Kidney capillary endothelial cell (primary cell): ENCODE measurements at regions not wholly inside any gene's neighbourhood (a gene's known extent, or its start where the extent isn't known, plus 50 kb on each side); places are given as distances from the start of the nearest gene placed in this dataset.
"Not testable (repeated sequence)": the region's sequence is repeated elsewhere in the genome, so short reads cannot be mapped to it uniquely, and the experiment has no call there.

Experiments used
- DNase-seq: peaks from one replicate; pipeline ENCODE4 v3.0.0-alpha.2; 2018; ENCODE audit warnings: low spot score

DNA sequence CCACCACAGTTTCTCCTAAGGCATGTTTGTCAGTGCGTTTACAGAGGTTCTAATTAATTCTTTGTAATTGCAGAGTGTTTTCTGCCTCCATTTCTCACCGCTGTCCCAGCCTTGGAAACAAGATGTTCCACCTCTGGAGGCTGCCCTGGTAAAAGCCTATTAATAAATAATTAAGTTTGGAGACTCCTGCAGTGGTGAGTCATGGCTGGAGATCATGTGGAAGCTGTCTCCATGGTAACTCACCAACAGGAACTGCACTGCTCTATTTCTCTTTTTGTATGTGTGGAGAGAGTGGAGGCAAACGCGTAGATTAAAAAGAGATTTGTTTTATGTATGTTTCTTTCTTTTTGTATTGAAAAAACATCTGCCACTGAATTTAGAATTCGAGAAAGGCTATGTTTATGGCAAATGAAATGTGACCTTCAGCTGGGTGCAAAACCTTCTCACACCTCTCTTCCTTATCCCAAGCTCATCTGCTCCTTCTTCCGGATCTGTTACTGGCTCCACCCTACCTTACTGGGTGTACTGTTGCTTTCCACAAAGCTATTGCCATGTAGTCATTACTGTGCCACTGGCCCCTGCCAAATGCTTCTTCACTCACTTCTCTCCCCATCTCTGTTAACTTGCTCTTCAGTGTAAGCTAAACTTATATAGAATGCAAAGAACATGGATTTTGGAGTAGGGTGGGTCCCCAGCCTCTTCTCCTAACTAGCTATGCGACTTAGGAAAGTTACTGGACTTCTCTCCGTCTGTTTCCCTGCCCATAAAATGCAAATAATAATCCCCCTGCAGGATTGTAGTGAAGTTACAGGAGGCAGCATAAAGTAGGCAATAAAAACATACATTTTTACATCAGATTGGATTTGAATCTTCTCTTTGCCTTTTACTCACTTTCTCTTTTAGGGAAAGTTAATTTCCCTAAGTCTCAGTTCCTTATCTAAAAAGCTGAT lies 778.5 kb downstream of the NTRK3 start:
- DNase-seq: peak; percentile 0

DNA sequence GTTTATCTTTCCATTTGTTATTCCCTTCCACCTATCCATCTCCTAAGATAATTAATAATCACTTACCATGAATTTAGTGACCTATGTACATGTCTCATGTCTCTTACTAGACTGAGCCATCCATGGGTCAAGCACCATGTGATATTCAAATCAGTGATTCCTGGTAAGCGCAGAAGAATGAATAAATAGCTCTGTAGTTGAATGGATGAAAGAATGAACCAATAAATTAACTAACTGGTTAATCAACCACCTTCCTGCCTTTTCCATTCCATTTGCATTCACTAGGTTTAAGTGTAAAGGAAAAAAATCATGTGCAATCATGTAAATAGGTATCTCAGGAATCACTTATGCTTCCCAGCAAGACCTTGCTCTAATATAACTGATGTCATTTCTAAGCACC lies 779.5 kb downstream of the NTRK3 start:
- DNase-seq: no peak

DNA sequence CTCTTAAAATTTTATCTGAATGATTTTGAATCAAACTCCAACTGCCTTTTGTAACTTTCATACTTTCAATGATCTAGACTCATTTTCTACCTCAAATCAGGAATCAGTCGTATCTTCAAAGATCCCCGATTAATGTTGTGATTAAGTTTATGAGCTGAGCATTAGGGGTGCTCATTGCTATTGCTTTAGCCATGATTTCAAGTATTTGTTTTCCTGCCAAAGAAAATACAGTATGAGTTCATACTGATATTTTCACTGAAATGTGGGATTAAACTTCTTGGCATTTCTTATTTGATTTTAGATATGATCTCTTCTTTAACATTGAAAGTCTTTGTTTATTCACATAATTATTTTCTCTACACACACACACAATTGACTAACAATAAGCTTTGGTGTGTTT lies 785.6 kb downstream of the NTRK3 start:
- no peak for DNase-seq

DNA sequence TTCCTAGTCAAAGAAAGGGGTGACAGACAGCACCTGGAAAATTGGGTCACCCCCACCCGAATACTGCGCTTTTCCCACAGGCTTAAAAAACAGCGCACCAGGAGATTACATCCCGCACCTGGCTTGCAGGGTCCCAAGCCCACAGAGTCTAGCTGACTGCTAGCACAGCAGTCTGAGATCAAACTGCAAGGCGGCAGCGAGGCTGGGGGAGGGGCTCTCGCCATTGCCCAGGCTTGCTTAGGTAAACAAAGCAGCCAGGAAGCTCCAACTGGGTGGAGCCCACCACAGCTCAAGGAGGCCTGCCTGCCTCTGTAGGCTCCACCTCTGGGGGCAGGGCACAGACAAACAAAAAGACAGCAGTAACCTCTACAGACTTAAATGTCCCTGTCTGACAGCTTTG lies 792.6 kb downstream of the NTRK3 start:
- not testable (repeated sequence) for DNase-seq

DNA sequence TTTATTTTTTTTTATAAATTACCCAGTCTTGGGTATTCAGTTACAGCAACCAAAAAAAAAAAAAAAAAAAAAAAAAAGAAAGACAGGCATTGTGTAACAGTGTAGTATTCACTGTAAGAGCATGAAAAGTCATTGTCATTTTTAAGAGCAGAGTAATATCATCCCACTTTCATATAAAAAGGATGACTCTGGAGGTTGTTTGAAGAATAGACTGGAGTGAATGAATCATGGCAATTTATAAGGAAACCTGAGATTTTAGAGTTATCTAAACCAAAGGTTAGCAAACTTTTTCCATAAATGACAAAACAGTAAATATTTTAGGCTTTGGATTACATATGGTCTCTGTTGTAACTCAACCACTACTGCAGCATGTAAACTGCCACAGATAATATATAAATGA lies 794.9 kb downstream of the NTRK3 start:
- DNase-seq: no peak

DNA sequence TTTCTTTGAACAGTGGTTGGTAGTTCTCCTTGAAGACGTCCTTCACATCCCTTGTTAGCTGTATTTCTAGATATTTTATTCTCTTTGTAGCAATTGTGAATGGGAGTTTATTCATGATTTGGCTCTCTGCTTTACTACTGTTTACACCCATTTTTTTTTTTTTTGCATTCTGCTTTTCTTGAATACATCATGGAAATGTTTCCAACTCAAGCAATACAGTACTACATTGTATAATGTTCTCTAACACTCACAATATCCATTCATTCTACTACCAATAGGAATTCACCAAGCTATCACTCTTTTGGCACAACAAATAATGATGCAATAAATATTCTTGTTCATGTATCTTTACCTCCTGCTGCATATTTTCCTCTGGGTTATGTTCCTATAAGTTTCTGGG lies 801.7 kb downstream of the NTRK3 start:
- DNase-seq: no peak

DNA sequence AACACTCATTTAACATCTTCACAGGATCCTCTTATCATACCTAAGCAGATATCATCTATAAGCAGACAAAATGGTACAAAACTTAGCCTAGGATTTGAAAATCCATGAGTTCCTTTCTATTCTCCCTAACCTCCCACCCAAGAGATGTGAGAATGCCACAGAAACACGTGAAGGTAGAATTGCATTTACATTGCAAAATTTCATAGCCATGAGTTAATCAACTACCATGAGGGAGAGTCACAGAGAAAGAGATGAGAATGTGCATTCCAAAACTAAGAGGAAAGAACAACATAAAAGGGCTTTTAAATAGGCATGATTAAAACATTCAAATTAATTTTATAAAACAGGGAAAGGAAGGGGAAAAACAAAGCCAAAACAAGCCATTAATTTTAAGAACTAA lies 806.2 kb downstream of the NTRK3 start:
- no peak for DNase-seq

DNA sequence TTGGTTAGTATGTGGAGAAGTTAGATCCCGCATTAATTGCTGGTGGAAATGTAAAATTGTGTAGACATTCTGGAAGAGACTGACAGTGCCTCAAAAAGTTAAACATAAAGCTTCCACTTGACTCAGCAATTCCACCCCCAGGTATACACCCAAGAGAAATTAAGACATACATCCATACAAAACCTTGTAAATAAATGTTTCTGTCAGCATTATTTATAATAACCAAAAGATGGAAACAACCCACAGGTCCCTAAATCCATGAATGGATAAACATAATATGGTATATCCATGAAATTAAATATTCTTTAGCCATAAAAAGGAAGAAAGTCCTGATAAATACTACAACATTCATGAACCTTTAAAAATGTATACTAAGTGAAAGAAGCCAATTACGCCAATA lies 817.4 kb downstream of the NTRK3 start:
- DNase-seq: no peak

DNA sequence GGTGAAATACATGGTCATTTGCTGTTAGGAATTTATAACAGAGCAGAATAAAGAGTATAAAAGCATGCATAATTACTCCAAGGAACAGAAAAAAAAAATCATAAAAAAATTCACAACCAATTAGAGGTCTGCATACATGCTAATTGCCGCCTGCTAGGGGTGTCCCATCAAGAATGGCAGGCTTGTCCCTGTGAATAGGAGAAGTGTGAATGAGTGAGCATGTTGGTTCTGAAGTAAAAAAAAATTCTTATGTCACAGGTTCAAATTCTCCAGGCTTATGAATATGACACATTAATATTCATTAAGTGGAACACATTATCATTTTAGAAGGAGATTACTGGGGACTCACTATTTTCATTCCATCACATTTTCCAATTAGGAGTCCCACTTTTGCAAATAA lies 822.7 kb downstream of the NTRK3 start:
- no peak for DNase-seq

DNA sequence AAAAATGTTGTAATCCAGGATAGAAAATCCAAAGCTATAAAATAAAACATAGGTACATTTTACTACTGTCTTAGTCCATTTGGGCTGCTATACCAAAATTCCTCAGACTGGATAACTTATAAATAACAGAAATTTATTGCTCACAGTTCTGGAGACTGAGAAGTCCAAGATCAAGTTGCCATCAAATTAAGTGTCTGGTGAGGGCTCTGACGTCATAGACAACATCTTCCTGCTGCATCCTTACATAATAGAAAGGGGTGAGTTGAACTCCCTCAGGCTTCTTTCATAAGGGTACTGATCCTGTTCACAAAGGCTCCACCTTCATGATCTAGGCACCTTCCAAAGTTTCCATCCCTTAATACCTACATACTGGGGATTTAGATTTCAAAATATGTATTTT lies 826.8 kb downstream of the NTRK3 start:
- no peak for DNase-seq

DNA sequence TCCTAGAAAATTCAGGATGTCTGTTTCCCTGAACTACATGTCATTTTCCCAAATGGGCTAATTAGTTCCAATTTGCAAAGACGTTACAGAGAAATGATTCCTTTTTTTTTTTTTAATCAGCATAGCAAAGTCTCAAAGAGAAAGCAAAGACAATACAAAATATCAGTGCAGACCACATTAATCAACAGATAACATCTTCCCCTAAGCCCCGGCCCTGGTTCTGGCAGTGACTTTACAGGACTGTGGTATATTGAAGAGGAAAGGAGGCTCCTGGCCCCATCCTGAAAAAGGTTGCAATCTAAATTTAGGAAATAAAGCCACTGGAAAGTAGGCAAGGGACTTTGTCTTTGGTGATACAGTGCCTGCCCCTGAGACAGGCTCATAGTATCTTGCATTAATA lies 836.5 kb downstream of the NTRK3 start:
- no peak for DNase-seq

DNA sequence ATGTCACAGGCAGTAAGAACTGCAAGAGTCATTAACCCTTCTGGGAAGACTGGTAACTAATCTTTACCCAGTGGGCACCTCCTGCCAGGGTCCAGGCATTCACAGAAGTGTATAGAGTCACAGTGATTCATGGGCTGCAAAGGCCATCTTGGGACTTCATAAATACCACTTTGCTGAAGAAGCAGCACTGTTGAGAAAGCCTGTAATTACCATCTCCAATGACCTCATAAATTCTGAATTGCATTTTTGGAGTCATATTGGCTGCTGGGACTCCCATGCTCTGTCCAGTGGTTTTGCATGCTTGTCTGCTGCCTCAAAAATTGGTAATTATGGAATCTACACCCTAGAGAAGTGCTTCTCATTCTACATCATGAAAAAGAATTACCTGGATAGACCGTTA lies 837.2 kb downstream of the NTRK3 start:
- DNase-seq: no peak

DNA sequence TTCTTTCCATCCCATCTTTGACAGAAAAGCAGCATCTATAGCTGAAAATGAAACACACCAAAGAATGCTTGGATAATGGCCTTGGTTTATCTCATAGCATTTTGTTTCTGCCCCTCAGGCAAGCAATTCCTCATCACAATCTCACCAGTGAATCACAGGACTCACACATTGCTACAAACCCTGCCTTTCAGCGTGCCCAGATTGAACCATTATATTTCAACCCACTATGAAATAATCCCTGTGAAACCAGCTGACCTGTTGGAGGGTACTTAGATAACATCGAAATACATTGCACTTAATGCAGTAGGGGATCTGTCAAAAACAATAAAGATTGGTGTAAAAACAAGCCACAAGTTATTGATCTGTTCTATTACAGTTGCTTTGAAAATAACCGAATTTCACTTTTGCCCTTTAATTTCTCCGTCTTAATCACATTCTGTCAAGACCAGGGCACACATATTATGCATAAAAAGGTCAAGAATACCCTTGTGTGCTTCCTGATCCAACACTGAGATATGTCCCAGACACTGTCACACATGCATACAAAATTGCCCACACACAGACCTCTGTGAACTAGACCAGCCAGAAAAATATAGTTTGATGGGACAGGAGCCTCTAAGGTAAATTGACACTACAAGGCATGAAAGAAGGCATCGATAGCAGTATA lies 839.8 kb downstream of the NTRK3 start:
- DNase-seq: no peak

DNA sequence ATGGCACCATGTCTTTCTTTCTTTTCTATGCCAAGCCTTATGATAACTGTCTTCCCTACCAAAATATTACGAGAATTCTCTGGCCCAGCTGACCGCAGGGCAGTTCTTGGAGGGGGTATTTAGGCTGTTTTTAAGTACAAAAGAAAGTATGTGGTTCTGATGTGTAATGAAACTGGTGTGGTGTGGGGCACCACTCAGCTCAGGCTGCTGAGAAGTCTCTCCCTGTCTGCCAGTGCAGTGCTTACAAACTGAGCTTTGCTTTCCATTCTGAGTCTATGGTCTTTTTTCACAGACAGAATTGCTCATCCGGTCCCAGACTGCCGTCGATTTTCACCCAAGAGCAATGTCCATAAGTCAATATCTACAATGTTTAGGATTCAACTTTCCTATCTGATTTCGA lies 847.6 kb downstream of the NTRK3 start:
- no peak for DNase-seq

DNA sequence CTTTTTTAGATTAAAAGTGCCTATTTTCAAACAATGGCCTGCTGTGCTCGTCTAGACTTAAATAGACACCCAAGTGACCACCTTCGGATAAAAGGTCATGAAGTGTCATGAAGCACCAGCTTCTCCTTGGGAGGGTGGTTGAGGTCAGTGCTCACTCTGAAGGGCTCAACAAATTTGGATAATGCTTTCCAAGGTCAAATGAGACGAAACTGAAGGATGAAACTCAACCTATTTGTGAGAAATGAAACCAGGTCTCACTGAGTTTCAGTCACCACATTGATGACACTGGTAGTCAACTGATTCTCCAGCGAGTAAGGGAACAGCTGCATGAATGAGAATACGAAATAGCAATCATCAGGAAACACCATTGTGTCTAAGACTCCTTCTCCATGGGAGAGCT lies 852.6 kb downstream of the NTRK3 start:
- no peak for DNase-seq

DNA sequence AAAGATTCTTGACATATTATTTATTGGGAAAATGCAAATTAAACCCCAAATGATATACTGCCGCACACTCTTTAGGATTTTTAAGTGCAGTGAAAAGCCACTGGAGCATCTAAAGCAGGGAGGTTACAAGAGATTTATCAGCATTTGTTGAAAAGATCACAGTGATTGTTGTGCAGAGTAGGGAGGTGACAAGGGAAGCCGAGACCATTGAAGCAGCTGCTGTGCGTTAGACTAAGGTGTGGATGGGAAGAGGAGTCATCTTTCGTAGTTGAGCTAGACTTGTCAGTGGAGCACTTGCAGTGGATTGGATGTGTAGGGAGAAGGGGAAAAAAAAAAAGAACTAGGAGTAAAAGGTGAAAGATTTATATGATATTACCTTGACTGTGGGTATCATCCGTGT lies 854.6 kb downstream of the NTRK3 start:
- no peak for DNase-seq

DNA sequence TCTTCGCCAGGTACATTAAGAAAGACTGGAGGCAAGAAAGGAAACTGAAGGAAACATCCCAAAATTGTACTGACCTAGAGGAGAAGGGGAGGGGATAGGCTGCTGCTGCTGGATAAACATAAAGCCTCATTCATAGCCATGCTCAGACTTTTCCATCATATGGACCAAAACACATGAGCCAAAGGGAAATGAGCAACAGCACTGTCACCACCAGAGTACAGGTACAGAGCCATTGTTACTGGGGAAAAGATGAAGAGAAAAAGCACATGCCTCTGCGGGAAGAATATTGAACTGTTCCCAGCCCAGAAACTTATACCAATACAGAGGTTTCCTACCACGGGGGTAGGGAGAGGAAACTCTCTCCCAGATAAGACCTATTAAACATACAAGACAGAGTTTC lies 861.9 kb downstream of the NTRK3 start:
- no peak for DNase-seq

DNA sequence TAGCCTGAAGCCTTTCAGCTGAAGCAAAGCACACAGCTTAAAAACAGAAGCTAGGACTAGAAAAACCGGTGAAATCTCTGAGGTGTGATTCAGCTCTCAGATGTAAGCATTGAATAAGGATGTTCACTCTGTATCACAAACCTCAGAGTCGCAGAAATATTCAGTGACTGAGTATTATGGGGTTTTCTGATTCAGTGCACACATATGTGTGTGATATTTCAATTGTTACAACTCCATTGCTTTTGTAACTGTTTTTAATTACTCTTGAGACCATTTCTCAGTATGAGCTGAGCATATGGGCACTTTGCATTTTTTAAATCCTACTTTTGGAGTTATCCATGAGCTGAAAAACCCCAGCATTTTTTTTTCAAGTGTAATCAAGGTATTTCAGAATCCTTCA lies 868.8 kb downstream of the NTRK3 start:
- DNase-seq: no peak

DNA sequence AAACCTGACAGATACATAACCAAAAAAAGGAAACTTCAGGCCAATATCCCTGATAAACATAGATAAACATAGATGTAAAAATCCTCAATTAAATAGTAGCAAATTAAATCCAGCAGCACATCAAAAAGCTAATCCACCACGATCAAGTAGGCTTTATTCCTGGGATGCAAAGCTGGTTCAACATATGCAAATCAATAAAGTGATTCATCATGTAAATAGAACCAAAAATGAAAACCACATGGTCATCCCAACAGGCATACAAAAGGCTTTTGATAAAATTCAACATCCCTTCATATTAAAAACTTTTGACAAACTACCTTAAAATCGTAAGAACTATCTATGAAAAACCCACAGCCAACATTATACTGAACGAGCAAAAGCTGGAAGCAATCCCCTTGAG lies 882.2 kb downstream of the NTRK3 start:
- DNase-seq: no peak

DNA sequence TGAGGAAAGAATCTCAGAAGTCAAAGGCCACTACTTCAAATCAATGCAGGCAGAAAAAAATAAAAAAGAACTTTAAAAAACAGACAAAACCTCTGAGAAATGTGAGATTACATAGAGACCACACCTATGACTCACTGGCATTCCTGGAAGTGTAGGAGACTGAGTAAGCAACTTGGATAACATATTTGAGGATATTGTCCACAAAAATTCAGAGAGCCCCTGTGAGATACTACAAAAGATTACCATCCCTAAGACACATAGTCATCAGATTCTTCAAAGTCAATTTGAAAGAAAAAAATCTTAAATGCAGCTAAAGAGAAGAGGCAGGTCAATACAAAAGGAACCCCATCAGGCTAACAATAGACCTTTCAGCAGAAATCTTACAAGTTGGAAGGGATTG lies 887.3 kb downstream of the NTRK3 start:
- peak; percentile 26 for DNase-seq

DNA sequence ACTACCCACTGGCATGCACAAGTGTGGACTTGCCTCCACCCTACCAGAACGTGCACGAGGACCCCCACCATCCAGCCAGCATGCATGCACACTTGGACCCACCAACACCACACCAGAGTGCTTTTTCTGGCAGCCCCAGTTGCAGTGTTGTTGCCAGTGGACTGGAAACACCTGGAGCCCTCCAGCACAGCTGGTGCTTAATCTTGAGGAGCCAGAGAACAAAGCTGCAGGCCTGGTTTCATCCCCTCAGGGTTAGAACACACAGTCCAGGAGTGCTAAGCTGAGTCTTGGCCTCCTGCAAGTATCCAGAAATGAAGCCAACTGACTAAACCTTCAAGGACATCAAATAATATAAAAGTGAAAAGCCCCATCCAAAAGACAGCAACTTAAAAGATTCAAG lies 888.0 kb downstream of the NTRK3 start:
- no peak for DNase-seq

DNA sequence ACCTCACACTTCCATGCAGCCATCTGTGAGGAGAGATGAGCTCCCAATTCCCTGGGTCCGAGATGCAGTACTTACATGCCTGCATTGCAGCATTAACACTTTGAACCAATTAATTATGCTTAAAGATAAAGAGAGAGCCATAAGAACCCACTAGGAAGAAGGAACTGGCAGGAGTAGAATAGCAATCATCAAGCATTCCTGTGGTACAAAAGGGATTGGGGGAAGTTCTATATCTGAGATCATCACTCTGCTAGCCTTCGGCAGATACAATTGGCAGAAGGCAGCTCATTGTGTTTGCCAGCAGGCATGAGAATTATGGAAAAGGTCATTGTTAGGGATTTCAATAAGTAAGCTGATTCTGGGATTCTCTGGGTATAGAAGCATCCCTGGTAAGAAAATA lies 891.4 kb downstream of the NTRK3 start:
- DNase-seq: no peak

DNA sequence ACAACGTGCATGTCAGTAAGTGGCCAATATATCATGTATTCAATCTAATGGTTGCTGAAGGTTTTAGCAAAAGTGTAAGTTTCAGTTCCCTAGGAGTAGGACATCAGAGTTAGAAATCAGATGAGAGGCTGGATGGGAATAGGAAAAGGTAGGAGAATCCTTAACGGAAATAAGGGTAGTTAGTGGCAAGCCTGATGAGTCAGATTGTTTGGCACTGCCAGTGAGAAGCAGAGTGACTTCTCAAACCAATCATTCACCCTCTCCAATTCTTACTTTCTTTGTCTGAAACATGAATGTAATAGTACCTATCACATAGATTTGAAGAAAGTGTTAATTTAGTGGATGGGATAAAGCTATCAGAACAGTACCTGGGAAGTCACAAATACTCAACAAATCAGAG lies 894.0 kb downstream of the NTRK3 start:
- DNase-seq: no peak
